ENCODE measurements at regions not wholly inside any gene's neighbourhood (a gene's known extent, or its start where the extent isn't known, plus 50 kb on each side); places are given as distances from the start of the nearest gene placed in this dataset.

DNA sequence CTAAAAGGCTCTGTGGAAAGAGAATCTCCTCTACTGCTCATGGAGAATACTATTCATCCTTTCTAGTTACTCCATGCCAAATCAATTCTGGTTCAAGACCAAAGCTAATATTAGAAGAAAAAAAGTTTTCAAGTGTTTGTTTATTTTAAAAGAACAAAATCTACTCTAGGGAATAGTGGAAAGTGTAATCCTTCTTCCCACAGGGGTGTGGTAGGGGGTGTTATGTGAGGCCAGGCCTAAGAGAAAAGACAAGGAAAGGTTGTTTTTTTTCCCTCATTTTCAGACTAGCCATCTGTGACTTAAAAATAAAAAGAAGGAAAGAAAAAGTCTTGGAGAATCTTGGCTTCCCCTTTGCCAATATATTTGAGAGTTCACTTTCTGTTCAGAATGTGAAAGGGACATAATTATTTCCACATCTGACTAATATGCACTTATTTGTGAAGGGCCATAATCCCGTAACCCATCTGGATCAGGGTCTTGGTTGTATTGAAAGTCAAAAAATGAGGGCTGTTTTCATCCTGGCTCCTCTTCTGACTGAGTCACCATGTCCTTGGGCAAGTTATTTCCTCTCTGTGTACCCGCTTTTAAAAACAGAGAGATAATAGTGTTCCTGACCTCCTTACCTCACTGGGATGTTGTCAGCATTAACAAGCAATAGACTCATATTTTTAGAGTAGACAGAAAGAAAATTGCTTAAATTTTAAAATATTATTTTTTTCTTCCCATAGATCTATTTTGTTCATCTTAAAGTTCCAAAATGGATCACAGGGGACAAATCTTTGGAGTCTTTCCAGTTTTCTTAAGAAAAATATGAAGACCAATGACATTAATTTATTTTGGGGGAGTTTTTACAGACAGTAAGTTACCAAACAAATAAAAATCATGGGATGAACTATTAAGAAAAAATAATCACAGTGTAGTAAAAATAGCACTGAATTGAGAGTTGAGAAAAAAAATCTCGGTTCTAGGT lies 233.7 kb downstream of the IBTK start:
- peak; percentile 19 for DNase-seq

DNA sequence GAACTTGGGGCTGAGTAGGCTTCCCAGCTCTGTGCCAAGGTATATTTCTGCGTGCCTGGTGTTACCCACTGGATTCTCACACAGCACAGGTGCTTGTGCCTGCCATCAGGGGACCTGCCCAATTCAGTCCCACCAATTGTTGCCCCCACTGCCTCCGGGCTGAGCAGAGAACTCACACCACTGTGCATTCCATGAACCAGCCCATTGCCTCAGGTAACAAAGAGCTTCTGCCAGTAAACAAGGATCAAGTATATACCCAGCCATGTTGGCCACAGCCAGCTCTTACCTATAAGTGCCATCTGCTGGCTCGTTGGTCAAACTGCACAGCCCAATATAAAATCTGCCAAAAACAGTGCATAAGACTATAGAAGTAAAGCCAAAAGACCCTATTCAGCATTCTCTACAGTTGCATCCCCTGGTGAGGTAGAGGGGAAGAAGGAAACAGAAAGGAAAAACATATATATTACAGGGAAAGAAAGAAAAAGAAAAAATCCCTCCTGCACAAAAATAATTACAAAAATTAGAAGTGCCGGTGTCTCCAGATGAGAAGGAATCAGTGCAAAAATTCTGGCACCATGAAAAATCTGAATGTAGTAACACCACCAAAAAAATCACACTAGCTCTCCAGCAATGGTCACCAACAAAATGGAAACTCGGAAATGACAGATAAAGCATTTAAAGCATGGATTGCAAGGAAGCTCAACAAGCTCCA lies 241.4 kb downstream of the IBTK start:
- no peak for DNase-seq

GRCh38 chr6:82000551-82000950 lies 247.0 kb downstream of the IBTK start:
- no peak for DNase-seq

DNA sequence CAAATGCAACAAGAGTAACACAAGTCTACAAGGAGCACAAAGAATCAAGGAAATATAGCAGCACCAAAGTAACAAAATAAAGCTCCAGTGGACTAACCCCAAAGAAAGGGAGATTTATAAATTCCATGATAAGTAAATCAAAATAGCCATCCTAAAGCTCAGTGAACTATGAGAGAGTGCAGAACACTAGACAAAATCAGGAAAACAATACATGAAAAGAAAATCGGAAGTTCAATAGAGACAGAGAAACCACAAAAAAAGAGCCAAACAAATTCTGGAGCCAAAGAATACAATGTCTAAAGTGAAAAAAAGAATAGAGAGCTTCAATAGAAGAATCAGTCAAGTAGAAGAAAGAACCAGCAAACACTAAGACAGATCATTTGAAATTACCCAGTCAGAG lies 247.3 kb upstream of the TENT5A start:
- no peak for DNase-seq

DNA sequence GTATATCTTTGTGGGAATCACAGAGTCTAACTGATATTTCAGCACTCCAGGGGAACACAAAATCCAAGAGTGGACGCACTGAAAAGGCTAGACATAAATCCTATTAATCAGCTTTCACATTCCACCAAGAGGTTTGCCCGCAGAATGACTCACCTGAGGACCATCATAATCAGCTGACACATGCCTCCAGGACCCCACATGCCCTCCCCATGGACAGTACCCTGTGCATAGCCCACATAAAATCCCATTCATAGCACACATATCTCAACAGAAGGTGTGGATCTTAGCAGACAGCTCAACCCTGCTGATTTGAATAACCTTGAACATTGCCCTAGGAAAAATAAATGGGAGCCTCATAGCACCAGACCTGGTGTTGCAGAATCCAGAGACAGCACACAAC lies 246.8 kb upstream of the TENT5A start:
- DNase-seq = no peak

DNA sequence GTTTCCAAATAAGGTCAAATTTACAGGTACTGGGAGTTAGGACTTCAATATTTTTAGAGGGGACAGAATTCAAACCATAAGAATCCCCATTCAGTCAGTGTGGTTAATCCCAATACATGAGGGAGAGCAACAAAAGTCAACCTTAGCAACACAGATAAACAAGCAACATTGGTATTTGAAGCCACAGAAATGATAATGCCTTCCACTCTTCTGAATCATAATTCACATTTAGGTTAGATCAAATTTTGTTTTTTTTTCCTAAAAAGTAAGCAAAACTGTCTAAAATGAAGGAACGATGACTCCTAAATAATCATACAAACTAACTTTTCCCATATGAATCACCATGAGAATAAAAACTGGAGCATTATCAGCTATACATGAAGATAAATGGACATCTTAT lies 246.0 kb upstream of the TENT5A start:
- no peak for DNase-seq

DNA sequence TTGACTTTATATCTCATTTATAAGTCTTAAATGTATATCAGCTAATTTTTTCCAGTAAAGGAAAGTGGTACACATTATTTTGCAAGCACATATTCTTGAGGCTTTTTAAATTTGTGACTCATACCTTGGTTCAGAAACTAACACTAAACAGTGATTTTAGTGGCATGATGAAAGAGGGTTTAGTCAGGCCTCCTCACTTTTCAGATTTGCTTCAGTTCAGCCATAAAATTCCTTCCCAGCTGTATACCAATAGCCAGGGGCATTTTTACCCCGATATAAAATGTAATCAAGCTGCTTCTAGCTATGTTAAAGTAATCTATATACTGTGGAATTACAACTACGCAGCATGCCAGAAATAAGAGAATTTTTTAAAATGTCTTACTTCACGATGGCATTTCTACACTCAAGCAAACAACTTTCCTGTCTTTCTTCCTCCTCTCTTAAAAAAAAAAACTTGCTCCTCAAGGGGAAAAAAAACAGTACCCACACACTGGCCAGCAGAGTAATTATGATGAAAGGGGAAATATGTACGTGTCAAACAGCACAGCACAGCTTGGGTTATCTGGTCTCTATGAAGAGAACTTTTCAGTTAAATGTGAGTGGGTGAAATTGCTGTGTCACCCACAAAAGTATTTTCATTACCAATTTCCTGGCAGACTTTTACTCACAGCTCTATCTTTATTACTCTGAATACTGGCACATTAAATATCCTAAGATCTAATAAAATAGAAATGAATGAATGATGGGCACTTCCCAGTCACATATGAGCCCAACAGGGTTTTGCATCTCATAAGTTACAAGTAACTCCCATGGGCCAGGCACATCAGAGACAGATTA lies 244.8 kb upstream of the TENT5A start:
- DNase-seq = peak; percentile 81

DNA sequence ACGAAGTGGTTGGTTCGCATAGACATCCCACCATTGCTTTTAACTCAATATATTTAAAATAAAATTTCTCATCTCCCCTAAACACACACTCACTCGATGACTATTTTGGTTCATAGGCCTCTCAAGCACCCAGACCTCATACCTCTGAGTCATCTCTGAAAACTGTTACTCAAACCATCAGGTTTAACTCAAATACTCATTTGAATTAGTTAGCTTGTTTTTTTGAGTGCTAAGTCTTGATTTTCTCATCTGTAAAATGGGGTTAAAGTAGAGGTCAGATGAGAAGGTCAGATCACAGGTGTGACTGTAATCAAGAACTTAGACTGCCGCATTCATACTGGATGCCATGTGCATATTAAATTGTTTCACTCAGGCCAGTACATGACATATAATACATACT lies 243.9 kb upstream of the TENT5A start:
- no peak for DNase-seq

DNA sequence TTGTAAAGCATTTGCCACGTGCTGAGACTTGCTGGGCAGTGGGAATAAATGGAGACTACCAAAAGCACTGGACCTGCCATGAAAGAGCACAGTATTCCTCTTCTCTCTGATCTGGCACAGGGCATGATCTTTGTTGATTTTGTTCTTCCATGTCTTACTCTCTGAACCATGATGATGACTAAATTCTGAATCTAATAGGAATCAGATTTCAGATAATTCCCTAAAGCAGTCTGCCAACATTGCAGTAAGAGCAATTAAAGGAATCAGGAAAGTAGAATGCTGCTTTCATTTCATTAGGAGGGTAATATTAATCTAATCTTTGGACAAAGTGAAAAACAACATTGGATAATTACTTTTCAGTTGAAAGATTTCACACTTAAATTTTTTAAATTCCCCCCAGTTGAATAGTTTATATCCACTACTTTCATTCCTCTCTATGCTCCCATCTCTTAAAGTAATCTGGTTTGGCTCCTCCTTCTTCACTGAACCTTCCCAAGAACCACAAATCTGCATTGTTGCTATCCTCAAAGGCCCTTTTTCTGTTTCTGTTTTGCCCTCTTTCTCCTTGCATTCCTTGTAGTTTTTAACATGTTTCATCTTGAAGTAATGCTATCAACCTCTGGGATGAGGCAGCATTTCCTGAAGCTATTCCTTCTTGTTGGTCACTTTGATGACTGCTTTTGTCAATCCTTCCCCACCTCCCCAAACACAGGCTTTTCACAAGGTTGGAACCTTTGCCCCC lies 243.2 kb upstream of the TENT5A start:
- no peak for DNase-seq

DNA sequence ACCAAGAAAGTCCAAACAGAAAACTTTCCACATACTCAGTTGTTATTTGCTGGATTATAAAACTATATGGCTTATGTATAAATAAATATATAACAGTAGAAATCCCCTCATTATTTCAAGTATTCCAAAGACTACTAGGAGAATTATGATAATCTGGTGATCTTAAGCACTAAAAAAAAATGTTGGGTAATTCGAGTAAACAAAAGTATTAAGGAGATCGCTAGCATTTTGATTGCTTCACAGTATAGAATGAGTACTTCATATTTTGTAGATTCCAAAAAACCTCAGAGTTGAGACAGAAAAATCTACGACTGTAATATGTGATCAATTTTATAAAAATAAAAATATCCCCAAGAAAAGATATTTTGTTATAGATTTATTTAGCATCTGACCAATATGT lies 236.4 kb upstream of the TENT5A start:
- DNase-seq = no peak

- no peak for DNase-seq
These were observed 236.0 kb upstream of the TENT5A start for GRCh38 chr6:81988446-81988845.

DNA sequence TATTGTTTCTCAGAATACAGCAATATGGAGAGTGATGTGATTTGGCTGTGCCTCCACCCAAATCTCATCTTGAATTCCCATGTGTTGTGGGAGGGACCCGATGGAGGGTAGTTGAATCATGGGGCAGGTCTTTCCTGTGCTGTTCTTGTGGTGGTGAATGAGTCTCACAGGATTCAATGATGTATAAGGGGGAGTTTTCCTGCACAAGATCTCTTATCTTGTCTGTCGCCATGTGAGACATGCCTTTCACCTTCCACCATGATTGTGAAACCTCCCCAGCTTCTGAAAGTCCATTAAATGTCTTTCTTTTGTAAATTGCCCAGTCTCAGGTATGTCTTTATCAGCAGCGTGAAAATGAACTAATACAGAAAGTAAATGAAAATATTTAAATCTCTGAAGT lies 234.8 kb upstream of the TENT5A start:
- no peak for DNase-seq

DNA sequence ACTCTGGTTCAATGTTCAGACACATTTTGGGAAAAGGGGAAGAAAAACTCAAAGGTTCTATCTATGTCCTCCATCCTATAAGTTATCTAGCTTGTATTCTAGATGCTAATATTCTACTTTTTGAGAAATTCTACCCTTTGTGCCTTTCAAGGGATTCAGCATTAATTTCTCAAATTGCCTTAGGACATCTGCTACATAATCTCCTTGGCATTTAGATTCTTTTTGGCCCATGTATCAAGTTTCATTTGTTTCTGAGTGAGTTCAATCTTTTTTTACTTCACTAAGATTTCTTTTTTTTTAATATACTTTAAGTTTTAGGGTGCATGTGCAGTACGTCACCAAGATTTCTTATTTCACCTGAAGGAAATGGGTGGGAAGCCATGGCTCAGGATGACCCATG lies 232.7 kb upstream of the TENT5A start:
- no peak for DNase-seq

DNA sequence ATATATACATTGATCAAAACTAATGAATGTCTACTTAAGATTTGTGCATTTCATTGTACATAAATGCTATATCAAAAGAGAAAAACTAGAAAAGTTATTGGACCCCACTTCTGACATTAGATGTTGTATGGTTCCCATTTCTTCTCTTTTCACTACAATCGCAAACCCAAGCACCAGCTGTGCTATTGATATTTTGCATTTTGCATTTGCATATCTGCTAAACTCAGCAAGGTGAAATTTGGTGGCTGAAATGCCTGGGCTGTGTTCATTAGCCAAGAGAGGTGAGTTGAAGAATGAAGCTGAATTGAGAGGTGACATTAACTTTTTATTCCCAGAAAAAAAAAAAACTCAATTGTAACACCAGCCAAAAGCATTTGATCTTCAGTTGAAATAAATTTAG lies 232.1 kb upstream of the TENT5A start:
- no peak for DNase-seq

DNA sequence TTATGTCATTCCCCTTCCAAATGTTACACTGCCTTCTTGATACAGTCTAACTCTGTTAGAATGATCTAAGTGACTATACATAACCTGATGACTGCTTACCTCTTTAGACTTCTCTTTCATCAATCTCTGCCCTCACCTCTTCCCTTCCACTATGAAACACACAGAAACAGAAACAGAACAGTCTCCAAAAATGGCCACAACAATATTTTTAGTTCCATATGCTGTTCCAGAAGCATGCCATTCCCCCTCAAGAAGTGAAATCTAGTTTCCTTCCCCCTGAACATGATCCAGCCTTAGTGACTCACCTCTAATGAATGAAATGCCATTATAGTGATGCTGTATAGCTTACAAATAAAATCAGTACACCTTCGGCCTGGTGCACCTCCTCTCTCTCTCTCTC lies 229.3 kb upstream of the TENT5A start:
- peak; percentile 36 for DNase-seq

GRCh38 chr6:81979767-81980166 lies 227.3 kb upstream of the TENT5A start:
- DNase-seq = no peak

GRCh38 chr6:81979329-81979728 lies 226.8 kb upstream of the TENT5A start:
- no peak for DNase-seq

- no peak for DNase-seq
These were observed 225.7 kb upstream of the TENT5A start for GRCh38 chr6:81978230-81978629.

GRCh38 chr6:81977486-81977885 lies 225.0 kb upstream of the TENT5A start:
- no peak for DNase-seq

- DNase-seq = no peak
These were observed 217.3 kb upstream of the TENT5A start for GRCh38 chr6:81969814-81970213.

DNA sequence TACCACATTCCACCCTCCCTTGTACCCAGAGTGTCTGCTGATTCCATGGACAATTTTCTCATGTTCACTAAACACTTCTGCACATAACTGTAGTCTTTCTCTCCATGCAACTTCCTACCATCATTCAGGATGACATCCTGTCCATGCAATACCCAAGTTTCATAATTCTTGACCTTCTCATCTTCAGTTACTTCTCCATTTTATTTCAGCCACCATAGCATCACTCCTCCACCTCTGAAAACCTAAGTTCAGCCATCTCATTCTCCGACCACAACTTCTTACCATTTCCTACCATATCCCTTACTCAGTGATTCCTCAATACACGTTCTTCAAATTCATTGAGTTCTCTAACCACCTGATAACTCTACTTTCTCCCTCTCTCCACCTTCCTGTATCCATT lies 216.5 kb upstream of the TENT5A start:
- no peak for DNase-seq

DNA sequence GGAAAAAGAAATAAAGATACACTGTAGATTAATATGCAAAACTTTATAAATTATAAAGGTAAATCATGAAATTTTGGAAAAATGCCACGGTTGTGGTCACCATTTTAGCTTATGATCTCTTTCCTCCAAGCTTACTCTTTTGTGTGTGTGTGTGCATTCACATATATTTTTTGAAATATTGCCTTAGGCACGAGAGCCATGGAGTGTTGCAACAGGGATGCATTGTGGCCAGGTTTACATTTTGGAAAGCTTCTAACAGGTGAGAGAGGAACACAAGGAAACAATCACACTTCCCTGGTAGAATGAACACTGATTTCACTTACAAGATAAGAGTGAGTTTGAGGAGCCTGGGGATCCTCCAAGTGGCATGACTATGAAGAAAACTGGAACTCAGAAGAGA lies 214.5 kb upstream of the TENT5A start:
- no peak for DNase-seq

- no peak for DNase-seq
These were observed 209.7 kb upstream of the TENT5A start for GRCh38 chr6:81962198-81962597.
